Liver (tissue), 3 donors: ENCODE measurements at regions not wholly inside any gene's neighbourhood (a gene's known extent, or its start where the extent isn't known, plus 50 kb on each side); places are given as distances from the start of the nearest gene placed in this dataset.

Experiments used
- EGR1 ChIP-seq, 2 donors: IDR thresholded peaks; 2 replicates each; pipeline ENCODE4 v1.6.1; 2016 to 2018; ENCODE audit warnings: antibody characterized with exemption in 2 of 2, low read depth in 2 of 2
- GABPA ChIP-seq, 2 donors: IDR thresholded peaks in 1 of 2; conservative IDR thresholded peaks in 1 of 2; 2 replicates each; pipeline ENCODE4 v1.6.1; 2016; ENCODE audit warnings: antibody characterized with exemption in 2 of 2, mild to moderate bottlenecking in 1 of 2, moderate library complexity in 1 of 2
- HNF4G ChIP-seq: IDR thresholded peaks from 2 replicates; pipeline ENCODE4 v1.6.1; 2016; ENCODE audit warnings: antibody characterized with exemption
- JUND ChIP-seq, 2 donors: IDR thresholded peaks; 2 replicates each; pipeline ENCODE4 v1.6.1; 2016; ENCODE audit warnings: antibody characterized with exemption in 2 of 2
- RAD21 ChIP-seq, 2 donors: IDR thresholded peaks; 2 replicates each; pipeline ENCODE4 v1.6.1; 2016; ENCODE audit warnings: antibody characterized with exemption in 2 of 2, mild to moderate bottlenecking in 2 of 2
- REST ChIP-seq: IDR thresholded peaks from 2 replicates; pipeline ENCODE4 v1.6.1; 2016; ENCODE audit warnings: antibody characterized with exemption, mild to moderate bottlenecking
- RXRA ChIP-seq, 2 donors: IDR thresholded peaks; 2 replicates each; pipeline ENCODE4 v1.6.1; 2017 to 2018; ENCODE audit warnings: antibody characterized with exemption in 2 of 2, mild to moderate bottlenecking in 1 of 2
- SP1 ChIP-seq: IDR thresholded peaks from 2 replicates; pipeline ENCODE4 v1.6.1; 2018; ENCODE audit warnings: antibody characterized with exemption, mild to moderate bottlenecking
- TAF1 ChIP-seq: conservative IDR thresholded peaks from 2 replicates; pipeline ENCODE4 v1.6.1; 2016; ENCODE audit warnings: antibody characterized with exemption, mild to moderate bottlenecking
- YY1 ChIP-seq: IDR thresholded peaks from 2 replicates; pipeline ENCODE4 v1.6.1; 2016; ENCODE audit warnings: antibody characterized with exemption, mild to moderate bottlenecking
- TF ChIP-seq, protein P1 (sequence below): fragments of 150-350 bp; IDR thresholded peaks from 2 replicates; pipeline ENCODE4 v1.5.1; 2017; ENCODE audit warnings: improper control_type of control experiment, low read depth, low read length; ENCODE audit not compliant: missing input control
- TF ChIP-seq, protein P2 (sequence below): IDR thresholded peaks from 2 replicates; pipeline ENCODE4 v1.6.1; 2016; ENCODE audit warnings: antibody characterized with exemption
- donor health status: healthy.
- donor health status: healthy.

DNA sequence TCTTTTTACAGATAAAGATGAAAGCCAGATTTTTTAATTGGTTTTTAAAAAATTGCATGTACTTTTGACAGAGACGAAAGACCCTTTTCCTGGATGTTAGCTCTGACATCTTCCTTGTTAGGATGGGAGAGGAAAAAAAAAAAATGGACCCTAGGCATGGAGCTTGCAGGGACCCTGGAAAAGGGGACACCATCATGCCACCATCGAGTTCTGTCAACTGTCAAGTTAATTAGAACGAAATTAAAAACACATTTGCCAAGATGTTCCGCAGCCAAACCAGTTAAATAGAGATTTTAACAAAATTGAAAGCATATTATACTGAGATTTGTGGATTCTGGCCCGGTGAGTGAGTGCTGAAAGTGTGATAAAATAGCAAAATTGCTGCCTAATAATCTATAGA lies 202.6 kb downstream of the BUB3 start:
- TF ChIP-seq, protein P1, sequence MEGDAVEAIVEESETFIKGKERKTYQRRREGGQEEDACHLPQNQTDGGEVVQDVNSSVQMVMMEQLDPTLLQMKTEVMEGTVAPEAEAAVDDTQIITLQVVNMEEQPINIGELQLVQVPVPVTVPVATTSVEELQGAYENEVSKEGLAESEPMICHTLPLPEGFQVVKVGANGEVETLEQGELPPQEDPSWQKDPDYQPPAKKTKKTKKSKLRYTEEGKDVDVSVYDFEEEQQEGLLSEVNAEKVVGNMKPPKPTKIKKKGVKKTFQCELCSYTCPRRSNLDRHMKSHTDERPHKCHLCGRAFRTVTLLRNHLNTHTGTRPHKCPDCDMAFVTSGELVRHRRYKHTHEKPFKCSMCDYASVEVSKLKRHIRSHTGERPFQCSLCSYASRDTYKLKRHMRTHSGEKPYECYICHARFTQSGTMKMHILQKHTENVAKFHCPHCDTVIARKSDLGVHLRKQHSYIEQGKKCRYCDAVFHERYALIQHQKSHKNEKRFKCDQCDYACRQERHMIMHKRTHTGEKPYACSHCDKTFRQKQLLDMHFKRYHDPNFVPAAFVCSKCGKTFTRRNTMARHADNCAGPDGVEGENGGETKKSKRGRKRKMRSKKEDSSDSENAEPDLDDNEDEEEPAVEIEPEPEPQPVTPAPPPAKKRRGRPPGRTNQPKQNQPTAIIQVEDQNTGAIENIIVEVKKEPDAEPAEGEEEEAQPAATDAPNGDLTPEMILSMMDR: no peak
- TF ChIP-seq HNF4G: no peak
- no peak for TF ChIP-seq JUND (IDR thresholded peaks at IDR 0.05)
- no peak for TF ChIP-seq SP1
- TF ChIP-seq, protein P2, sequence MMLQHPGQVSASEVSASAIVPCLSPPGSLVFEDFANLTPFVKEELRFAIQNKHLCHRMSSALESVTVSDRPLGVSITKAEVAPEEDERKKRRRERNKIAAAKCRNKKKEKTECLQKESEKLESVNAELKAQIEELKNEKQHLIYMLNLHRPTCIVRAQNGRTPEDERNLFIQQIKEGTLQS: no peak
- no peak for TF ChIP-seq REST
- TF ChIP-seq TAF1: no peak
- no peak for TF ChIP-seq RXRA (IDR thresholded peaks at IDR 0.05)
- TF ChIP-seq RAD21 (IDR thresholded peaks at IDR 0.05): no peak
- TF ChIP-seq YY1: no peak
- no peak for TF ChIP-seq GABPA (IDR thresholded peaks at IDR 0.05 in 1 of 2, conservative IDR thresholded peaks at IDR 0.05 in 1 of 2)
- no peak for TF ChIP-seq EGR1 (IDR thresholded peaks at IDR 0.05; ENCODE audit: low read depth in 2 of 2)
